ENCODE measurements at regions not wholly inside any gene's neighbourhood (a gene's known extent, or its start where the extent isn't known, plus 50 kb on each side); places are given as distances from the start of the nearest gene placed in this dataset.

- Histone ChIP-seq H2BK20ac (ENCODE audit: low read depth, low read length, poor library complexity, severe bottlenecking) (no peak overlapping the region), H4K8ac (replicated peaks; ENCODE audit: insufficient read length, low read depth, low read length) (no peak overlapping the region), H4K20me1 (ENCODE audit: control insufficient read depth, insufficient read depth, insufficient read length) (no peaks in the 10 kb centered on the region), H3K23me2 (ENCODE audit: insufficient read length, low read depth, low read length, poor library complexity, severe bottlenecking) (no peaks in the 10 kb centered on the region), H3K23ac (ENCODE audit: insufficient read length, low read depth, low read length) (no peak overlapping the region), H3K9ac (ENCODE audit: extremely low read depth, insufficient read length, low read length) (no peak overlapping the region), H2BK120ac (ENCODE audit: low read depth, low read length, poor library complexity, severe bottlenecking) (no peak overlapping the region), H3T11ph (ENCODE audit: low read length) (no peak overlapping the region), H2BK15ac (ENCODE audit: low read depth, low read length) (no peak overlapping the region), H3K9me3 (ENCODE audit: control insufficient read depth, low read depth, low read length) (no peaks in the 10 kb centered on the region), H3K18ac (ENCODE audit: insufficient read length, low read depth, low read length) (no peak overlapping the region), H3K79me2 (ENCODE audit: insufficient read depth, low read length) (no peaks in the 10 kb centered on the region), H2BK5ac (ENCODE audit: insufficient read length, low read length) (no peak overlapping the region), H3K79me1 (ENCODE audit: insufficient read depth, low read depth, low read length, poor library complexity, severe bottlenecking) (no peaks in the 10 kb centered on the region), H4K5ac (ENCODE audit: insufficient read length, low read depth, low read length) (no peak overlapping the region), H3K4me2 (ENCODE audit: insufficient read depth, insufficient read length, low read length) (no peak overlapping the region), H2BK12ac (ENCODE audit: insufficient read length, low read depth, low read length) (no peak overlapping the region), H3K56ac (ENCODE audit: insufficient read length, low read depth, low read length) (no peak overlapping the region), H2AK5ac (ENCODE audit: insufficient read length, low read length) (no peak overlapping the region), H3K4me1 (ENCODE audit: insufficient read depth, low read length) (no peaks in the 10 kb centered on the region), H3K4ac (ENCODE audit: low read depth, low read length) (no peak overlapping the region), H3K27ac (ENCODE audit: insufficient read length, low read depth, low read length) (no peak overlapping the region), H3K14ac (ENCODE audit: insufficient read depth, low read length) (no peak overlapping the region), H2AFZ (ENCODE audit: low read length) (no peak overlapping the region), H3K27me3 (ENCODE audit: insufficient read depth, low read length) (no peaks in the 10 kb centered on the region), H4K91ac (ENCODE audit: insufficient read length, low read depth, low read length) (no peak overlapping the region)
- no peak for DNase-seq
- Mint-ChIP-seq H3K4me1 (peaks cover 6 to 8% of the 10 kb centered on the region in 2 experiments; a peak in 3 of 4 replicates), H3K4me3 (no peak overlapping the region), H3K27me3 (ENCODE audit: low read depth) (no peaks in the 10 kb centered on the region), H3K36me3 (ENCODE audit: insufficient read depth in 1 of 3, low read depth in 3 of 3) (no peaks in the 10 kb centered on the region; a peak in 1 of 7 replicates), H3K27ac (no peak overlapping the region), H3K9me3 (peaks cover 12 to 14% of the 10 kb centered on the region in 2 experiments)
- no CpG with 5 or more reads among the region's 5 CpGs for WGBS (ENCODE audit: extremely low coverage, insufficient read length, low lambda C conversion rate)
- TF ChIP-seq CTCF (conservative IDR thresholded peaks at IDR 0.05): no peak
Measured at GRCh38 chr15:56786966-56787365, 53.7 kb upstream of the ZNF280D start.
